Smooth muscle cell of the brain vasculature (primary cell): ENCODE measurements at regions not wholly inside any gene's neighbourhood (a gene's known extent, or its start where the extent isn't known, plus 50 kb on each side); places are given as distances from the start of the nearest gene placed in this dataset.

Source experiments
- DNase-seq: peaks from one replicate; pipeline ENCODE4 v3.0.0-alpha.2; 2012; ENCODE audit warnings: low read depth, low spot score

DNA sequence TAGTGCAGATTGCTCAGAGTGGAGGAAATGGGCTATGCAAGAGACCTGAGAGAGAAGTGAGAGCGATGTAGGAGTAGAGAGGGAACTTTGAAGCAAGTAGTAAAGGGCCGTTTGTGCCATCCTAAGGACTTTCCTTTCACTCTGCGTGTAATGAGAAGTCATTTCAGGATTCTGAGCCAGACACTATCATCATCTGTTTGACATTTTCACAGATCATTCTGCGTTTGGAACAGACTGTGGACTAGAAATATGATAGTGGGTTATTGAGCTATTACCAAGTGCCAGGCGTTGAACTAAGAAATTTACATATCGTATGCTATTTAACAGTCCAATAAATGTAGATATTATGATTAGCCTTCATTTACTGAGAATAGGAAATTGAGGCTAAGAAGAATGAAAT lies 150.0 kb upstream of the ROBO2 start:
- no peak for DNase-seq

DNA sequence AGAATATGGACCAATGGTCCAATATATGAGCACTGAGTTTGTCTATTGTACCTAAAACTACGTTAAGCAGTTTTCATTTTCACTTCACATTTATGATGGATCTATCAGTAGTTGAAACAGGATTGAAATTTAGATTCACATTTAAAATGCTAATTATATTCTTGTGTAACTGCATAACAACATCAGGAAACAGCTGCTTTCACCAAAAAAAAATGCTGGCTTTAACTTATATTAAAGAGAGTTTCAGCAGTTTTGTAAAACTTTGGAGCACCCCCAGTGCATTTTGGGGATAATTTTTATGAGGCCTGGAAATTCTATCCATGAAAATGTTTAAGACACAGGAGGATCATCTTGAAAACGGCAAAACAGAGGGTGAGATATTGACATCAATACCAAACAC lies 142.8 kb upstream of the ROBO2 start:
- DNase-seq, result no peak

DNA sequence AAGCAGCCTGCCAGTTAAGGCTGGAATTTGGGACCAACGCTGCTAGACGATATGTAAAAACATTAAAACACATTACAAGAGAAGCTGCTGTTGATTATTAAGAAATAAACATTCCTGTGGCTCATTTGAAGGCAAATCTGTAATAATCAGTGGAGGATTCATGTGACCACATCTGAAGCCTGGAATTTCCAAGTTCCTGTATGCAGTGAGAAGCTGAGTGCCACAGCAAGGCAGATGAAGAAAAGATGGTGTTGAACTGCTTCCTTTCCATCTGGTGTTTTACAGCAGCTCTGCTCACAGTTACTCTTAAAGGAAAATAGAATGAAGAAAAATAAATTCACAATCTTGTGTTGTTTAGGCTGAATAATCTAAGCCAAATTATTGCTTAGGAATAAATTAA lies 139.3 kb upstream of the ROBO2 start:
- no peak for DNase-seq

DNA sequence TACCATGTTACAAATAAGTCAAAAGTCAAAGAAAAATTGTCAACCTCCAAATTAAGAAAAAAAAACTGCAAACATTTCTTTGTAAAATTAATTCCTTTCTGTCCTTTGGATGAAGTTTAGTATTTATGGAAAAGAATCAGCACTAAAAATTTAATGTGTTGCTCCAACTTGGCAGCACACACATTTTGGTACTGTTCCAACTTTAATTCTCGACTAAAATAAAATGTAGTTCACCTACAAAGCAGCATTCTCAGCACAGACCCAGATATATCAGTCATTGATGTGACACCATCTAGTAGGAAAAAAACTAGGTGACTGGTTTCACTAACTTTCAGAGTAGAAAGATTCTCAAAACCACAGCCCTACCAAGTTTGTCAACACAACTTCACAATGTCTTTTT lies 131.7 kb upstream of the ROBO2 start:
- no peak for DNase-seq

DNA sequence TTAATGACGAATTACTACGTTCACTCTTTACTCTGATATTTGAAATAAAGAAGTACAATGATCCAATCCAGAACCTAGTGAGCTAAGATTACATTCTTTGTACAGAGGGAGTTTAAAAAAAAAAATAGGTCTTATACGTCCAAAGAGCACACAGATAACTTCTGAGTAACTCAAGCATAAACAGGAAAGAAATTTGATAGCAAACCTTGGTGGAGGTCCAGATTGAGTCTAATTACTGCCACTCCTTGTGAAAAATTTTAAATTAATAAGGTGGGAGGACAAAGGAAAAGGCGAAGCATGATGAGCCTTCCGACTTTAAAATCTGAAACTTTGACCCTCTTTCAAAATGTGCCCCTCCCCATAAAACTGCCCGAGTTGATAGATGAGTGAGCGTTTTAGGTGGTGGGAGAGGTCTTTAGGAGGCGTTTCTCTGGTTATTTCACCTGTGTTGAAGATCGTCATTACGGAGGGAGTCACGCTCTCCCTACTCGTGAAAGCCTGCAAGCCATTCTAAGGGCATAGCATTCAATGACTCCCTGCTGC lies 127.0 kb upstream of the ROBO2 start:
- no peak for DNase-seq

DNA sequence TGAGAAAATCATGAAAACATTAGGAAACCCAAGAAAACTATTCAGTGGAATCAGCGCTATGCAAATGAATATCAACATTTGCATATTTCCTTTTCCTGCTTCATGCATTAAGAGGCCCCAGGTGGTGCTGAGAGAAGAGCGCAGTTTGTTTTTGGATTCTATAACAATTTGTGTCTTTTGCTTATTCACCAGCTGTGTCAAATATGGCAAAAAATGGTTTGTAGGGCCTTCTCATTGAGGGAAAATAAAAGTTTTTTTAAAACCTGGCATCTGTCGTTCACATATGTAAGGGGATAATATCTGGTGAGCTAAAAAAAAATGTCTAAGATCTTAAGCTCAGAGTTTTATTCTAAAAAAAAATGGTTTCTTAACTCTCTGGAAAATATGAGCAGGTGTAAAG lies 122.5 kb upstream of the ROBO2 start:
- no peak for DNase-seq

DNA sequence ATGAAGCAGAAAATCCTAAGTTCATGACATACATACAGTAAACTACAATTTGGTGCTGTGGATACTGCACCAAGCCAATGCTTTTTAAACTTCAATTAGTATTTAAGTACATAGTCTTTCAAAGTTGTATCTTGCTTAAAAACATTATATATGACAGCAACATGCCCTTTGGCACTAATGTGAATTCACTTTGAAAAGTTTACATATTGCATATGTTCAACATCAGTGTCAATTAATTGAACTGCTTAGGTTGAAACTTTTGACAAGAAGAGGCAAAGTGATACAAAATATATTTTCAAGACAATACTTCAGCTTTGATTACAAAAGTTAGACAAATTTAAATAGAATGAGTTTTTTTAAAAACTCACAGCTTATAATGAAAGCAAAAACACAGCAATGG lies 119.4 kb upstream of the ROBO2 start:
- DNase-seq, result no peak

DNA sequence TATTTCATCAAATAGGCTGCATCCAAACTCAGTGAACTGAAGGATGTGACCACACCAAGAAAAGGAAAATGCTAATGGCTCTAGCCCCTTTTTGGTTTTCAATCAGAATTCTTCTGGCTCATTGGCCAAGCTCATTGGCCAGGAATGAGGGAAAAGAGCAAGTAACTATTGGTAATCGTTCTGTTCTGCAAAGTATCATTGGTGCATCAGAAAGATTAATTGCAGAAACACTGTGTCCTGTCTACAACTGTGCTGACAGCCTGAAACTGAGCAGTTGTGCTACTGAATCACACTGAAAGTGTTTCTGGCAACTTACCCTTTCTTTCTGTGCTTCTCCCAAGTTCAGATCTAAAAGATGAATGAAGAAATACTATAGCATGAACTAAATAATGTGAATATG lies 116.4 kb upstream of the ROBO2 start:
- no peak for DNase-seq

DNA sequence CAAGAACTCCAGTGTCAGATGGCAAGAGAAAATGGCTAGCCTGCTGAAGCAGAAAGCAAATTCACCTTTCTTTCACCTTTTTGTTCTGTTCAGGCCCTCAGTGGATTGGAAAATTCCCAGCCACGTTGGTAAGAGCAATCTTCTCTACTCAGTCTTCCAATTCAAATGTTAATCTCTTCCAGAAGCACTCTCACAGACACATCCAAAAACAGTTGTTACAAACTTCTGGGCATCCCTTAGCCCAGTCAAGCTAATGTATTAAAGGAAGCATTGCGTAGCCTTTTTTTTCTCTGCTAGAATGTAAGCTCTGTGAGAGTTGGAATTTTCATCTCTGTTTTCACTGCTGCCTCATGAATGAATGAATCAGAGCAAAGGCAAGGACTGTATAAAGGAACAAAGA lies 109.2 kb upstream of the ROBO2 start:
- DNase-seq, result no peak

DNA sequence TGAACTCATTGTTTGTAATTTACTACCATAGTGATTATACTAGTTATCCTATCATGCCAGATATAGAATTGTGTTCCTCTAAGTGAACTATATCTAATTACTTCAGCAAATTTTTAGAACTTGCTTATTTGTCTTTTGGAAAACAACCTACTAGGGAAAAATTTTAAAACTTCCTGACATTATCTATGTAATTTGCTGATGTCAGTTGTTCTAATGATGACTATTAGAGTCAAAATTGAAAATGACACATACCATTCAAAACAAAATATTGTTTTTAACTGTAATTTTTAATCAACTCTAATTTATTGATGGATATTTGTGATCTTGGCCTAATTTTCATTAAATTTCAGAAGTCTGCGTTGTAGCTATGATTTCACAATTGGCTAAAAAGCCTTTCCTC lies 106.7 kb upstream of the ROBO2 start:
- DNase-seq, result no peak

DNA sequence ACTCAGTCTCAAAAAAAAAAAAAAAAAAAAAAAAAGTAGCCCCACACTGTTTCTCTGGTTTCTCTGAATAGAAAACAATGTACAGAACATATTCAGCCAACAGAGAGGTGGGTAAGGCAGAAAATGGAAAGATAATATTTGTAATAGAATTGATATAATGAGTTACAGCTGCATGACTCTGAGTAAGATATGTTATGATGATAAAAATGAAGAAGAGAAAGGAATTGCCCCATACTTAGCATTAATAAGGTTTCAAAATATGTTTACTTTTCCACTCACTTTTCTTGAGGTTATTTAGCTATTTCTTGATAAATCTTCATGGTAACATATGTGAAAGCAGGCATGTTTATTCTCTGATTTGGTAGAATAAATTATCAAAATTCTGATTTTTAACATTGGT lies 100.9 kb upstream of the ROBO2 start:
- DNase-seq, result no peak

DNA sequence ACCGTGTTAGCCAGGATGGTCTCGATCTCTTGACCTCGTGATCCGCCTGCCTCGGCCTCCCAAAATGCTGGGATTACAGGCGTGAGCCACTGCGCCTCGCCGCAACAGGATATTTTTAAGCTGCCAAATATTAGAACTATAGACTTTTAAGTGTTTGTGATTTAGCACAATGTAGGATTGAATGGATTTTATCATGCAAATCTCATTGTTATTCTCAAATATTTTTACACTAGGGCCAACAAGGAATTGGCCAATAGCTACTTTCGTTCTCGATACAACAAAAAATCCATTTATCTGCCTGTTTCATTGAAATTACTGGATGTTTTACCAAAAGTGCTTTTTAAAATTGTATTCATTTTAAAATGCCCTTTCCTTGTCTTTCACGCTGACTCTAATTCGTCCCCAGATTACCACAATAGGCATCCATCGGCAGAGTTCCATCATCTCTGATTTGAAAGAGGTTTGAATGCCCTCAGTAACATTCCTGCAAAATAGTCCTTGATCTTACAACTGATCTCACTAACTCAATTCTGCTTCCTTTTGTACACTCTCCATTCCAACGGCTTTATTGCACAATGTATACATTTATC lies 99.6 kb upstream of the ROBO2 start:
- DNase-seq, result no peak

DNA sequence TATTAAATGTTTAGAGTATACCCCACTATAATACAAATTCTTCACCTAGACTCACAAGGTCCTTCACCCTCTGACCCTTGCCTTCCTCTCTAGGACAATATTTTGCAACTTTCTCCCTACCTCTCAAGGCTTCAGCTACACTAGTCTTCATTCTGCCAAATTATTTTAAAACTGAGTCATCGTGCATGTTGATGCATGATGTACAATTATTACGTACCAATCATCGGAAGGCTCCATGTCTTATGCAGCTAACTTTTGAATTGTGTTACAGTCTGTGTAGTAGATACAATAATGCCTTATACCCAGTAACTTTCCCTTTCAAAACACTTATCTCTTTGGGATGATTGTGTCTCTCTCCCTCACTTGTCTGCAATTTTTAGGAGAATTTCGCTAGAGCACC lies 98.5 kb upstream of the ROBO2 start:
- no peak for DNase-seq

DNA sequence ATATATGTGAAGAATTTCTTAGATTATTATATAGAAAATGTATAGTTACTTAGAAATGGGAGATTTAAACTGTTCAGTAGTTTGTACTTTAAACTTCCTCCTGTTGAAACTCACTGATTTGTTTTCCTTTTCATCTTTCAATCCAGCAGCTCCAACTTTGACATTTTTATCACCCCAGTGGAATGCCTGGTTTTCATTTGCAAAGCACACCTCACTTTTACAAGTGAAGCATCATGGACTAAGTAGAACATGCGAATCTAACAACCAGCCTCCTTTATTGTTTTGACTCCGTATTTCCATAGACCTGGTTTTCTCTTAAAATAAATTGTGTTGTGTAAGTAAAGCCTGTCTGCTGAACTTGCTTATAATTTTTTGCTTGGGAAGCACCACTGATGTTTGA lies 97.8 kb upstream of the ROBO2 start:
- DNase-seq, result no peak

DNA sequence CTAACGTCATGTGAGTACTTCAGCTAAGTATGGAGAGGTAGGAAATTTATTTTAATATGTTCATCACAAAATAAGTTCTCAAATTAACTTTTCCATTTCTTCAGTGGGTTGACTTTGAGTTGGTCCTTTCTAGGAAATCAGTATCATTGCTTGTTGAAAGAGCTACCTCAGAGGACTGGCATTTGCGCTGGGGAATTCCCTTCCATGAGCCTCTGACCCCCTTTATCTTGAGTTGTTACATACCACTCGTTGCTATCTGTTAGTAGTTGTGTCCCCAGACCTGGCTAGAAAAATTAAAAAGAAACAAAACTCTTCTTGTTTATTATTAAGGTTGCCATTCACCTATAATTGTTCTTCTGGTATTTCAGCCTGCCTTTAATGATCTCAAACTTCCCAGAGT lies 96.8 kb upstream of the ROBO2 start:
- no peak for DNase-seq

DNA sequence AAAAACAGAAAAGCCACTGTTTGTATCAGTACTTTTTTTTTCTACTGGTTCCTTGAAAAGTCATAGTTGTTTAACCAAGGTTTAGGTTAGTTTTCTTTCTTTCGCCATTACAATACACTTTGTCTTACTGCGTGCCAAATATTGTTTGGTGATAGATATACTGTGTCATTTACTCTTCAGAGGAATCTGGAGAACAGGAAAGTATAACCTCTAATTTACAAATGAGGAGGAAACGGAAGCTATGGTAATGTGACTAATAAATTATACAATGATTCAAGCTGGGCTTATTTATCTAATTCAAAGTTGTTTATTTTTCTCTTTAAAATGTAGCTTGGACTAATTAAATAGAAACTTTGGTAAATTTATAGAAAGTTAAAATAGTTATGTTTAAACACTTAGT lies 96.2 kb upstream of the ROBO2 start:
- DNase-seq, result no peak

DNA sequence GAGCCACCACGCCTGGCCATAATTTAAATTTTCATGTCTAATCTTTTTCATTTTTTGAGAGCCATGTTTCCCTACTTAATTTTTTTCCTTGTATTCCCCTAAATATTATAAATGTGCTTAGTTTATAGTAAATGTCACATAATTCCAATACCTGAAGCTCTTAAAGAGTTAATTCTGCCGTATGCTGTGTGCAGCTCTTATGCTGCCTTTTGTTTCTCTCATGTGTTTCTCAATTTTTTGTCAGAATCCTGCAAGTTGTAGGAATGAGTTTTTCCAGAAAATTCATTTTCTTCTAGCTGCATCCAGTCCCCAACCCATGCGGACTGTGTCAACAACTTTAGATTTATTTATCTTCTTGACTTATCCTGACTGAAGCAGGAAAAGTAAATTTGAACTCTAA lies 90.9 kb upstream of the ROBO2 start:
- DNase-seq, result no peak

DNA sequence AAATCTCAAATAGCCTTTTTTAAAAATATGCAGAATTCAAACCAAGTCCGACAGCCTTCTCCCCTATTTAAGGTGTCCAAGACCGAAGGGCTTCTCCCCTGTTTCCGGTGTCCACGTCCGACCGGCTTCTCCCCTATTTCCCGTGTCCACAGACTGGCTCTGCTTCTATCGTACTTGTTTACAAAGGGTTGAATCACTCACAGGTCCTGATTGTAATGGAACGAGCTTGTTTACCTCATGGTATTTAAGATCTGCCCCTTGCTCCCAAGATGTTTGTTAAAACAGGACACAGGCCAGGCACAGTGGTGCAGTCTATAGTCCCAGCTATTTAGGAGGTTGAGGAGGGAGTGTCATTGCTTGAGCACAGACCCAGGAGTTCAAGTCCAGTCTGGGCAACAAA lies 90.4 kb upstream of the ROBO2 start:
- no peak for DNase-seq

DNA sequence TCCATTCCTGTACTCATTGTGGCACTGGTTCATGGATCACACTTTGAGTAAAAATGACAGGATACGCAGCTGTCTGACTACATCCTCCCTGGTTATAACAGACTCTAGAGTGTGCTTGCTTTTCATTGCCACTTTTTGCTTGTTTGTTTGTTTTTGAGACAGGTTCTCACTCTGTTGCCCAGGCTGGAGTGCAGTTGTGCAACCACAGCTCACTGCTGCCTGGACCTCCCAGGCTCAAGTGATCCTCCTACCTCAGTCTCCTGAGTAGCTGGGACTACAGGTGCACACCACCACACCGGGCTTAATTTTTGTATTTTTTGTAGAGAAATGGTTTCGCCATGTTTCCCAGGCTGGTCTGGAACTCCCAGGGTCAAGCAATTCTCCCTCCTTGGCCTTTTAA lies 89.3 kb upstream of the ROBO2 start:
- DNase-seq, result no peak

DNA sequence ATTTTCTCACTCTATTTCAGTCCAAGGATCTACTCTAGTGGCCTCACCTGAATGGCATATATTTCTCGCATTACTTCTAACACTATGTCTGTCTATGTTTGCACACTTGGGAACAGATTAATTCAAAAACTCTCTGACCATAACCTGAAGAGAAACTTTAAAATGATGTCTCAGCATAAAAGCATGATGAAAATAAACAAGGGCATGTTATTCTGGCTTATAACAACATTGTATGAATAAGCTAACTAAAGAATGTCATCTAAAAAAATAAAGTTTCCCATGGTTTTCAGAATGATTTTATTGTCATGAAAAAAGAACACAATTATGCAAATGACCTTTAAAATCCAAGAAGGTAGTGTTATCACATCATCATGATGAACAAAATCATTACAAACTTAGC lies 85.5 kb upstream of the ROBO2 start:
- no peak for DNase-seq

DNA sequence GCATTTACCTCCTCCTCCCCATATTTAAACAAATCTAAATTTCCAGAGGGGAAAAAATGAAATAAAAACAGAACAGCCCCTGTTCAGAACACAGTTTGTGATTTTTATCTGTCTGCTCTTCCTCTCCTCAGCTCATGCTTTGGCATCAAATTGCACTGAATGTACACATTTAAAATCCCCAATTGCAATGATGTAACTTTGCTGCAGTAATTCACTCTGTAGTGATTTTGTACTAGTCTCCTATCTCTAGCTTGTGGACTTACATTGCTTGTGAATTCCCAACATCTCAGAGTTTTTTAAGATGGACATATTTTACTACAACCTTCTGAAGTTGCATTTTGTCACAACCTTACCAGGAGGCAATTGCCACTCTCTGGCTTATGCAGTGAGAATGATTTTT lies 81.6 kb upstream of the ROBO2 start:
- no peak for DNase-seq

DNA sequence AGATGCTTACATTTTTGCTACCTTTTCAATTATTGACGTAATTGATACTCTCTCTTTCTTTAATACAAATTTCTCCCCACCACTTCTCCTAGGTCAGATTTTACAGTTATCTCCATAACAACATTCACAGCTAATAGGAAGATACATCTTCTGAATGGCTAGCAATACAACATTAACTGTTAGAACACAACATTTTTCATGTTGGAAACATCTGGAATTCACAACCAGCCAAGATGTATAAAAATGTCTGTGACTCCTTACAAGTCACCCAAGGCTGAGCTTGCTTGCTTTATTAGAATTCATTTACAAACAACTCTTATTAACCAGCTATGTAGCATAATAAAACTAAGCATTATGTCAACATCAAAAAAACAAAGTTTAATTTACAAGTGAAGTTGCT lies 81.0 kb upstream of the ROBO2 start:
- DNase-seq, result no peak

DNA sequence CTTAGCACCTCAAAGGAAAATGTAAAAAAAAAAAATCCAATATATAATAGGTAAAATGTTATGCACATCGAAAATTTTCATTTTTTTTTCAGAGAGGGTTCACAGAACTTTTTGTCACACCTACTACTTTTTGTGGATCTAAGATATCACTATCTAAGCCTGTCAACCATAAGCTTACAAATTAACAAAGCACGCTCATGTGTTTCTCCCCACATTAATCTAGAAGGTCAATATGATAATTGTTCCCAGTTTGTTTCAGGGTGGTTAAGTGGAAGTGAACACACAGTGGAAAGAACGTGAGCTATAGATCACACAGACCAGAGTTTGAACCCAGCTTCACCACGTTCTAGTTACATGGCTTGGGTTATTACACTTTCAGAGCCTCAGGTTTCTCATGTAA lies 78.6 kb upstream of the ROBO2 start:
- DNase-seq, result no peak

DNA sequence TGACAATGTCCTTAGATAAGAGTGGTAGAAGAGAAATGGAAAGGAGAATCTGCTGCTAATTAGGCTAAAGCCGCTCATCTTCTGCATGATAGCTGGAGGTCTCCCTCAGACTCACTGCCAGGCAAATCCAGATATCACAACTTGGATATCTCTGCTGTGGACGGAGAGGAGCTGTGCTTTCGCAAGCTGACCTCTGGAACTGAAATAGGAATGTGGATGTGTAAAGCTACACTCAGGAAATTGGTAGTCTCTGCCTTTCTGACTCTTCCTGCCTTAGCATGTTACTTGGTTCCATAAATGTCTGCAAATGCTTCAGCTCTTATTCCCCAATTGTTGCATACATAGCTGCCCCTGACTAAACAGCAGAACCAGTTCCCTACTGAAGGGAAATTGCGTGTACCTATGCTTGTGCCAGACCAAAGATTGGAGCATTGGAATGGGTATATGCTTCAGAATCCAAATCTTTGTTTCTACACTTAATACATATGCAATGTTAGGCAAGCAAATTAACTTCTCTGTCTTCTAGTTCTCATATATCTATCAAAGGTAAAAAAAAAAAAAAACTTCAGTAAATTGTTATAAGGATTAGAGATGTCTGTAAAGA lies 74.7 kb upstream of the ROBO2 start:
- no peak for DNase-seq
